HL-60 (cell line): ENCODE measurements at regions not wholly inside any gene's neighbourhood (a gene's known extent, or its start where the extent isn't known, plus 50 kb on each side); places are given as distances from the start of the nearest gene placed in this dataset.

Experiments used
- DNase-seq, 2 experiments: peaks; one replicate each; pipeline ENCODE4 v3.0.0-alpha.2; 2010 to 2020; ENCODE audit warnings: low read depth in 1 of 2, low spot score in 1 of 2
- H3K27ac ChIP-seq: fragments of 250-450 bp; sonication (Bioruptor Pico); replicated peaks from 2 replicates; pipeline ENCODE4 v1.5.1; 2020; ENCODE audit warnings: mild to moderate bottlenecking, moderate library complexity
- H3K27me3 ChIP-seq: fragments of 250-450 bp; sonication (Bioruptor Pico); 2 replicates; pipeline ENCODE4 v1.5.1; 2021; ENCODE audit warnings: mild to moderate bottlenecking, moderate library complexity; ENCODE audit not compliant: insufficient read depth, poor library complexity, severe bottlenecking
- H3K4me3 ChIP-seq: replicated peaks from 2 replicates; pipeline ENCODE4 v1.5.1; 2011; ENCODE audit warnings: mild to moderate bottlenecking, control low read depth, low read length; ENCODE audit not compliant: insufficient read depth
- CTCF ChIP-seq: IDR thresholded peaks from one replicate; pipeline ENCODE4 v1.5.1; 2011; ENCODE audit warnings: low read length, control low read depth, inconsistent platforms; ENCODE audit not compliant: insufficient read depth
- GABPA ChIP-seq: IDR thresholded peaks from 2 replicates; pipeline ENCODE4 v1.6.1; 2012; ENCODE audit warnings: low read depth
- POLR2AphosphoS5 ChIP-seq: IDR thresholded peaks from 2 replicates; pipeline ENCODE4 v1.6.1; 2012; ENCODE audit warnings: low read depth
- REST ChIP-seq: IDR thresholded peaks from 2 replicates; pipeline ENCODE4 v1.6.1; 2012; ENCODE audit warnings: low read depth; ENCODE audit not compliant: insufficient replicate concordance
- SPI1 ChIP-seq: IDR thresholded peaks from 2 replicates; pipeline ENCODE4 v1.6.1; 2012; ENCODE audit warnings: low read depth, mild to moderate bottlenecking, borderline replicate concordance

GRCh38 chr2:39938035-39938835, 159.2 kb upstream of the THUMPD2 start:
- no peaks in the 10 kb centered on the region for H3K27me3 ChIP-seq
- no peak overlapping the region for H3K4me3 ChIP-seq
- DNase-seq, result no peak
- H3K27ac ChIP-seq, result no peak overlapping the region
- no peak for TF ChIP-seq GABPA

GRCh38 chr2:39937621-39938020, 158.6 kb upstream of the THUMPD2 start:
- Histone ChIP-seq H3K27ac (no peak overlapping the region), H3K27me3 (no peaks in the 10 kb centered on the region), H3K4me3 (no peak overlapping the region)
- DNase-seq, result no peak
- TF ChIP-seq GABPA, result no peak
- TF ChIP-seq REST, result no peak
- TF ChIP-seq CTCF, result no peak
- no peak for TF ChIP-seq POLR2AphosphoS5
- no peak for TF ChIP-seq SPI1

- H3K27ac ChIP-seq, result no peak overlapping the region
- H3K4me3 ChIP-seq, result no peak overlapping the region
- no peaks in the 10 kb centered on the region for H3K27me3 ChIP-seq
- TF ChIP-seq REST (no peak), GABPA (no peak), POLR2AphosphoS5 (no peak), CTCF (no peak), SPI1 (no peak)
- DNase-seq, result no peak
These were observed 155.8 kb upstream of the THUMPD2 start for GRCh38 chr2:39934851-39935250.

- TF ChIP-seq SPI1 (no peak), REST (no peak), CTCF (no peak), POLR2AphosphoS5 (no peak), GABPA (no peak)
- H3K4me3 ChIP-seq, result no peak overlapping the region
- H3K27ac ChIP-seq, result no peak overlapping the region
- no peak for DNase-seq
- no peaks in the 10 kb centered on the region for H3K27me3 ChIP-seq
These were observed 154.1 kb upstream of the THUMPD2 start for GRCh38 chr2:39933196-39933595.
